HG02840 (cell line): ENCODE measurements at regions not wholly inside any gene's neighbourhood (a gene's known extent, or its start where the extent isn't known, plus 50 kb on each side); places are given as distances from the start of the nearest gene placed in this dataset.

ENCODE experiments used
- ATAC-seq: cut with Tn5 transposase; IDR thresholded peaks from one replicate; pipeline ENCODE4 v1.9.1; 2021; ENCODE audit warnings: mild to moderate bottlenecking, moderate library complexity, moderate number of reproducible peaks; ENCODE audit not compliant: unreplicated experiment, low FRiP score

DNA sequence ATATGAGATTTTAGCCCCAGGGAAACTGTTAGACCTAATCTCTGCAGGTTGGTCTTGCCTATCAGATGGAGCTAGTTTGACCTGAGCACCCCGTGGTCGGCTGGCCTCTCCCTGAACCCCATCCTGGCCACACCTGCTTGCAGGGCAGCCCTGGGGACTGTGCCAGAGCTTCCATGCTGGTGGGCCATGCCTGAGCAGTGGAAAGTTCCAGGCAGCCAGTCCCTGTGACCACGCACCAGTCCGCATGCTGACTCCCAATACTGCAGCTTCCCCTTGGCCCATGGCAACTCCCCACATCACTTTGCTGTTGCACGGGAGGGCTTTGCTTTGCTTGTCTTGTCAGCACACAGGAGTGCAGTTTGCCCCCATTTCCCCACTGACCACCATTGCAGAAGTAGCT, 427.8 kb upstream of the SEMA3D start:
- no peak for ATAC-seq

DNA sequence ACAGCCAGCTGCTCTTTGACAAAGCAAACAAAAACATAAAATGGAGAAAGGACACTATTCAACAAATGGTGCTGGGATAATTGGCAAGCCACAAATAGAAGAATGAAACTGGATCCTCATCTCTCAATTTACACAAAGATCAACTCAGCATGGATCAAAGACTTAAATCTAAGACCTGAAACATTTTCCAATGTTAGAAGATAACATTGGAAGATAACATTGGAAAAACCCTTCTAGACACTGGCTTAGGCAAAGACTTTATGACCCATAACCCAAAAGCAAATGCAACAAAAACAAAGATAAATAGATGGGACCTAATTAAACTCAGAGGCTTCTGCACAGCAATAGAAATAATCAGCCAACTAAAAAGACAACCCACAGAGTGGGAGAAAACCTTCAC, 425.7 kb upstream of the SEMA3D start:
- no peak for ATAC-seq

DNA sequence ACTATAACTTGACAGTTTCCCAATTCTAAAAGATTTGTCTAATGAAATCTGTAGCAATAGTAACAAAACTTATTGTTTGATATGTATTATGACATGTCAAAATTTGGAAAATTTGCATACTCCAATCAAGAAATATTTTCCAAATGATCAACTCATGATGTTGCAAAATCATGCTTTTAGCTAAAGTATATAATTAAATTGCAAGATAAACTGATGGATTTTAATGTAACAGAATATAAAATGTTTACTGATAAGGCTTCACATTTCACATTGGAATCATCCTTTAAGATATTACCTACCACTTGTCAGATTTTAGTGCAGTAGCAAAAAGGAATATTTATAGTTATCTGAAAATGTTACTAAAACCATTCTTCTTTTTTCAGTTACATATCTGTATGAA, 421.9 kb upstream of the SEMA3D start:
- ATAC-seq = no peak

DNA sequence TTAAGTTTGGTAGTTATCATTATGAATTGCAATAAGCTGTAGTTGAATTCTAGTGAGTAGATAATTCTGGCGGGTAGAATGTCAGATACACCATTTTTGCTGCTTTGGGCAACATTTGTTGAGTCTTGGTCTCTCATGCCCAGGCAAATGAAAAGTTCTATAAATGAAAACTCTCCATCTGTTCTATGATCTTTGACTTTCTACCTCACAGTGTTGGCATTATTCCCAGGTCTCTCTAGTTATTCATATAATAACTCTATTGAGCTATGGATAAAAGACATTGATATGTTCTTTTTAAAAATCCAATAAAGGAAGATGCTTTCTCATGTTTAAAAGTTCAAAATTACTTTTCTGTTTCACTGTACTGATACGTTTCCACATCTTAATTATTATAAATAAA, 415.3 kb upstream of the SEMA3D start:
- ATAC-seq = no peak

DNA sequence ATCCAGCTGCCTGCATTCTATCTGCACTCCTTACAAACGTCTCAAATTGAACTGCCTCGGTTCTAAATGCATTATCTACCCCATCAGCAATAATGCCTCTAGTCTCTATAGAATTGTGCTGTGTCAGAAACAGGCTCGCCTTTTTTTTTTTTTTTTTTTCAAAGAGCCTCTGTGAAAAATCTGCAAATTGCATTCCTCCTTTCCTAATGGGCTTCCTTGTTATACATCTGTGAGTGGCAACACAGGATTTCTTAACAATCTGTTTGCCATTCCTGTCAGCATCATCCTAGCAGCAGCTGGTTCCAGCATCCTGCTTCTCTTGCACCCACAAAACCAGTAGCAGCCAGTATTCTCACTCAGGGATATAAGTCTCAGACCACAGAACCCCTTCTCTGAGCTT, 413.5 kb upstream of the SEMA3D start:
- ATAC-seq = no peak

DNA sequence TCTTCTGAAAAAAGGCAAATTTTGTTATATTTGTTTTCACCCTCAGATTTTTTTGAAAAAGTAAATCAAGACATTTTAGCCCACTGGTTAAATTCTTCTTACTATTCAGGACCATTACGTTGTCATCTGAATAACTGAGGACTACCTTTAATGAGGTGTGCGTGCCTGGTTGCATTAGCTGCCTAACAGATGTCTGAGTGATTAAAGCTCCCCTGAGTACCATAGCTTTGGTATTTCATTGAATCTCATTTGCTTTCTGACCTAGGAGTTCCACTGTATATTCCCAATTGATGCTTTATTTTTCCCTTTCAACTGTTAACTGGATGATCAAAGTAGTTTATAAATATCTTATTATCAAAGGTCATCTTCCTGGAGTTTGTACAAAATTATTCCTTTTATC, 410.0 kb upstream of the SEMA3D start:
- no peak for ATAC-seq

GRCh38 chr7:85595750-85596178, 408.9 kb upstream of the SEMA3D start:
- no peak for ATAC-seq

- no peak for ATAC-seq
Measured at GRCh38 chr7:85593355-85593754, 406.5 kb upstream of the SEMA3D start.

DNA sequence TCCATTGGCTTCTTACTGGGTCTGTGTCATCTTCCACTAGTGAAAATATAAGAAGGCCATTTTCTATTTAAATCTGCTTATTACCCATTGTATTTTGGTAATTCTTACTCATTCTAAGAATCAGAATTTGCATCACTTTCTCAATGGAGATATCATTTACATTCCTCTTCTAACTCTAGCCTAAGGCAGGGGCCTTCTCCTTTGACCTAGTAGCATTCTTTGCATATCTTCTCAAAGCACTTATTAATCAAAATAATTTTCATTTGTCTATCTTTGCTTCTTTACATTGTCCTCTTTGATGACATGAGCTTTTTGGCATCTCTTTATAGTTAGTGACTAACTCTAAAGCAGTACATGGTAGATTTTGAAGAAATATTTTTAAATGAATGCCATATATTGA, 400.9 kb upstream of the SEMA3D start:
- no peak for ATAC-seq

- ATAC-seq = no peak
Measured at GRCh38 chr7:85586091-85586490, 399.2 kb upstream of the SEMA3D start.

- no peak for ATAC-seq
Measured at GRCh38 chr7:85583131-85583953, 396.5 kb upstream of the SEMA3D start.

GRCh38 chr7:85573844-85574243, 387.0 kb upstream of the SEMA3D start:
- no peak for ATAC-seq

- ATAC-seq = no peak
Measured at GRCh38 chr7:85573346-85573745, 386.5 kb upstream of the SEMA3D start.

DNA sequence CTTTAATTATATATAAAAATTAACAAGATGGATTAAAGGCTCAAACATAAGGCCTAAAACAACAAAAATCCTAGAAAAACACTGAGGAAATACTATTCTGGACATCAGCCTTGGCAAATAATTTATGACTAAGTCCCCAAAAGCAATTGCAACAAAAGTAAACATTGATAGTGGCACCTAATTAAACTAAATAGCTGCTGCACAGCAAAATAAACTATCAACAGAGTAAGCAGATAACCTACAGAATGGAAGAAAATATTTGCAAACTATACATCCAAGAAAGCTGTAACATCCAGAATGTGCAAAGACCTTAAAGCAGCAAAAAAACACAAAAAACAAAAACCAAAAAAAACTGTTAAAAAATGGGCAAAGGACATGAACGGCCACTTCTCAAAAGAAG, 384.0 kb upstream of the SEMA3D start:
- ATAC-seq = no peak

GRCh38 chr7:85567983-85568382, 381.1 kb upstream of the SEMA3D start:
- ATAC-seq = no peak

DNA sequence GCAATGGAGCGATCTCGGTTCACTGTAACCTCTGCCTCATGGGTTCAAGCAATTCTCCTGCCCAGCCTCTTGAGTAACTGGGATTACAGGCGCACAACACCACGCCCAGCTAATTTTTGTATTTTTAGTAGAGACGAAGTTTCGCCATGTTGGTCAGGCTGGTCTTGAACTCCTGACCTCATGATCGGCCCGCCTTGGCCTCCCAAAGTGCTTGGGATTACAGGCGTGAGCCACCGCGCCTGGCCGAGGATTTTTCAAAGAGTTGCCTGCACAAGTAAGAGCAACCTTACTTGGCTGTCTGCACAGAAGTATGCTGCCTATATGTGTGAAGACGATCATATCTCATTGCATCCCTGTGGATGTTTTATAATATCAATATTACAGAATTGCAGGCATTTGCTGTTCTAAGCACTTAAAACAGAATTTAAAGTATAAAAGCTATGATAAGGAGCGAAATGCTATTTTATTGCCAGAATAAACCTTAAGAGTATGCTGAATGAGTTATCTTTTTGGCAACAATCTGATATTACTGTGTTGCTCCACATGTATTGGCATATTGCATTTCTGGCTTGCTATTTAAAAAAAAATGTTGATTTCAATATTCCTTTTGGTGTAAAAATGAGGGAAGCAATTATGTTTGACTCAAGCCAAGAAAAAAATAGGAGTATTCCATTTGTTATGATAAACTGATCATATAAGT, 379.4 kb upstream of the SEMA3D start:
- ATAC-seq = no peak

DNA sequence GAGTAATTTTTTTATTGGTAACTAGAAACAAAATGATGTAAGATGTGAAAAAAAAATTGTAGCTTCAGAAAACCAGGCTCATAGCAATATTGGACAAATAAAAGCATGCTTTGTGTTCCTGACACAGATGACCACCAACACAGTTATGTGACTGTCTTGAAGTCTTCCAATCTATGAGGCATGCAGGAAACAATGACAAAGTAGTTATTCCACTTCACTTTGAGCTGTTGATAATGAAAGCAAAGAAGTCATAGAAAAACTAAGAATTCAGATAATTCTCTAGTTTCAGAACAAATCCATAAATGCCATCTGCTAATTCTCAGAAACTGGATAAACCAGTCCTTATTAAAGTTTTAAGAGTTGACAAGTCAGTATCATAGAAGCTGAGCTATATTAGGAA, 378.4 kb upstream of the SEMA3D start:
- no peak for ATAC-seq

DNA sequence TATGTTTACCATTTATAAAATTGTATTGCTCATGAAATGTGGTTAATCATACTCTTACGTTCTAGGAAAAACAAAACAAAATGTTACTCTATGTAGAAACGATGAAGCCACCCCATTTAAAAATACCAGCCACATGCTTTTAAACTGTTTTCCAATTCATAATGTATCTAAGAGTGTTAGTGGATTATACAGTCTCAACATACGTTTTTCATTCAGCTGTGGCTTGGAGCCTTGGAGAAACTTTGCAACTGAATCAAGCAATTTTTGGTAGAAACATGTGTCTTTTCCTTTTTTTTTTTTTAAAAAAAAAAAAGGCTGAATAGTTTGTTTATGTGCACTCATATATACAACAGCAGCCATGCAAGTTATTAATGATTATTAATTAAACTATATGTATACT, 378.0 kb upstream of the SEMA3D start:
- no peak for ATAC-seq

- no peak for ATAC-seq
Measured at GRCh38 chr7:85561706-85562105, 374.9 kb upstream of the SEMA3D start.

DNA sequence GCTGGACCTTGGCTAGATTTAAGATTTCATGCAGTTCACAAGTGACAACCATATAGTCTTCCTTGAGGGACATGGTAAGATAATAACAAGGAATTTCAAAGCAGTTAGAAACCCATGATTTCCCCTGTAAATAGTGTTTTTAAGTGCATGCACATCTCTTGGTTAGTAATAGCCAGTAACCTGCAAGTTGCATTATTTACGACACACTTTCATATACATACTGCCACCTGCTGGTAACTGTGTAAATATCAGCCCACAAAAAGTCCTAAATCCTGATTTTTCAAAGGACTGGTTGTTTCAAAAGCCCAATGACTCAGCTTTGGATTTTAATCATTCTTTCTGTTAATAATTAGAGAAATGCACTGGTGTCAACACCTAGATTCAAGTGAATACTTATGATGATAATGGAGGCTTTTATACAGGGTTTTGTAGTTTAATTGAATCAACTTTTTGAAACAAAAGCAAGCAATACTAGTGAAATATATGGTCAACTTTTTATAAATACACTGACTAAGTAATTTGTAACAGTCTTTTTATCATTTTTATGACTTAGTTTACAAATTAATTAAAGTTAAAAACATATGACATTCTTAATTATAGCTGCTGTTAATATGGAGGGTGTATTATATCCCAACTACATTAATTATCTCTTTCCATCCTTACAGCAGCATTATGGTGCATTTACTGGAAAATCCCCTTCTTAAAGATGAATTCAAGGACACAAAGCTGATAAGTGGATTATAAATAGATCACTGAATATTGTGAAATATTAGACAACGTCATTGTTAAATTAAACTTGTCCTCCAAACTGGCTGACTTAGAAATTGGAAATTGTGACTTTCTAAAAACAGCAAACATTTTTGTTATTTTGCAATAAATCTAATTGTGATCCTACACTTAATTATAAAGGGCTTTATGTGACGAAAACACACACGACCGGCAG, 367.7 kb upstream of the SEMA3D start:
- ATAC-seq = peak; percentile 51
